Loucy (cell line): ENCODE measurements at regions not wholly inside any gene's neighbourhood (a gene's known extent, or its start where the extent isn't known, plus 50 kb on each side); places are given as distances from the start of the nearest gene placed in this dataset.

Experiments used
- H2AFZ ChIP-seq: fragments of 200-600 bp; sonication (generic); 2 replicates; pipeline ENCODE4 v1.6.0; 2016; ENCODE audit warnings: antibody characterized with exemption, mild to moderate bottlenecking, low read length, moderate library complexity
- H3F3A ChIP-seq: fragments of 200-600 bp; 2 replicates; pipeline ENCODE4 v1.6.0; 2016; ENCODE audit warnings: antibody characterized with exemption, low read depth, mild to moderate bottlenecking
- H3K27me3 ChIP-seq: fragments of 200-600 bp; sonication (generic); 2 replicates; pipeline ENCODE4 v1.6.1; 2014; ENCODE audit warnings: low read length, mild to moderate bottlenecking; ENCODE audit not compliant: insufficient read depth, poor library complexity, severe bottlenecking
- H3K36me3 ChIP-seq: fragments of 200-600 bp; sonication (generic); 2 replicates; pipeline ENCODE4 v1.6.1; 2016; ENCODE audit warnings: low read length; ENCODE audit not compliant: insufficient read depth
- H3K4me1 ChIP-seq: fragments of 200-600 bp; sonication (generic); 2 replicates; pipeline ENCODE4 v1.5.1; 2014; ENCODE audit warnings: low read length, mild to moderate bottlenecking; ENCODE audit not compliant: insufficient read depth, poor library complexity, severe bottlenecking
- H3K4me2 ChIP-seq: fragments of 200-600 bp; sonication (generic); 2 replicates; pipeline ENCODE4 v1.6.0; 2014; ENCODE audit warnings: antibody characterized with exemption, low read length, low read depth, mild to moderate bottlenecking; ENCODE audit not compliant: poor library complexity, severe bottlenecking
- H3K4me3 ChIP-seq: fragments of 200-600 bp; sonication (generic); 2 replicates; pipeline ENCODE4 v1.5.1; 2014; ENCODE audit warnings: low read length, mild to moderate bottlenecking, mixed read lengths; ENCODE audit not compliant: poor library complexity, severe bottlenecking
- H3K79me2 ChIP-seq: fragments of 200-600 bp; sonication (generic); 2 replicates; pipeline ENCODE4 v1.6.1; 2014; ENCODE audit warnings: low read length; ENCODE audit not compliant: insufficient read depth
- H3K9ac ChIP-seq: fragments of 200-600 bp; sonication (generic); 2 replicates; pipeline ENCODE4 v1.6.0; 2014; ENCODE audit warnings: mild to moderate bottlenecking, low read depth, low read length, moderate library complexity; ENCODE audit not compliant: poor library complexity, severe bottlenecking
- H3K9me2 ChIP-seq: fragments of 200-600 bp; sonication (generic); replicated peaks from 2 replicates; pipeline ENCODE4 v1.6.1; 2016; ENCODE audit warnings: low read depth, low read length, mixed read lengths
- H3K9me3 ChIP-seq: fragments of 200-600 bp; sonication (generic); 2 replicates; pipeline ENCODE4 v1.6.1; 2014; ENCODE audit warnings: mild to moderate bottlenecking, antibody characterized with exemption, low read length, low read depth; ENCODE audit not compliant: insufficient read depth
- H4K20me1 ChIP-seq: fragments of 200-600 bp; sonication (generic); 2 replicates; pipeline ENCODE4 v1.6.0; 2014; ENCODE audit warnings: antibody characterized with exemption, low read length, mild to moderate bottlenecking; ENCODE audit not compliant: insufficient read depth, poor library complexity, severe bottlenecking
- EZH2phosphoT487 ChIP-seq: fragments of 200-600 bp; IDR thresholded peaks from 2 replicates; pipeline ENCODE4 v1.6.1; 2018; ENCODE audit warnings: antibody characterized with exemption, mild to moderate bottlenecking, moderate library complexity, borderline replicate concordance
- TF ChIP-seq, protein P1 (sequence below): fragments of 200-600 bp; sonication (generic); conservative IDR thresholded peaks from 2 replicates; pipeline ENCODE4 v1.5.1; 2014; ENCODE audit warnings: mild to moderate bottlenecking, antibody characterized with exemption, low read length

DNA sequence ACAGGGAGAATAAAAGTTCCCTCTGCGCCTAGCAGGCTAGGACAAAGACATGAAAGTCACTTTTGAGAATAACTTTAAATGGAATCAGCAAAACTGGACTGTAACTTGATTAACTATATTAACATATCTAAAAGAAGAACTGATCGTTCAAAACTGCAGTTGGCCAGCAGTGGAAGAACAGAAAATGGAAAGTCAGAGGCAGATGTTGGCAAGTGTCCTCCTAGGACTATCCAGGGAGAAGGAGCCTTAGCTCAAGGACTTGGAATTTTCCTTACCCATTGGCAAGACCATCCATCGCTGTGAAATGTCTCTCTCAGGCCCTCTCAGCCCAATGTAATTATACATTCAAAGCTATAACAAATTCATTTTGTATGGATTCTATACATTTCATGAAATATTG lies 419.7 kb downstream of the ATP23 start:
- TF ChIP-seq, protein P1, sequence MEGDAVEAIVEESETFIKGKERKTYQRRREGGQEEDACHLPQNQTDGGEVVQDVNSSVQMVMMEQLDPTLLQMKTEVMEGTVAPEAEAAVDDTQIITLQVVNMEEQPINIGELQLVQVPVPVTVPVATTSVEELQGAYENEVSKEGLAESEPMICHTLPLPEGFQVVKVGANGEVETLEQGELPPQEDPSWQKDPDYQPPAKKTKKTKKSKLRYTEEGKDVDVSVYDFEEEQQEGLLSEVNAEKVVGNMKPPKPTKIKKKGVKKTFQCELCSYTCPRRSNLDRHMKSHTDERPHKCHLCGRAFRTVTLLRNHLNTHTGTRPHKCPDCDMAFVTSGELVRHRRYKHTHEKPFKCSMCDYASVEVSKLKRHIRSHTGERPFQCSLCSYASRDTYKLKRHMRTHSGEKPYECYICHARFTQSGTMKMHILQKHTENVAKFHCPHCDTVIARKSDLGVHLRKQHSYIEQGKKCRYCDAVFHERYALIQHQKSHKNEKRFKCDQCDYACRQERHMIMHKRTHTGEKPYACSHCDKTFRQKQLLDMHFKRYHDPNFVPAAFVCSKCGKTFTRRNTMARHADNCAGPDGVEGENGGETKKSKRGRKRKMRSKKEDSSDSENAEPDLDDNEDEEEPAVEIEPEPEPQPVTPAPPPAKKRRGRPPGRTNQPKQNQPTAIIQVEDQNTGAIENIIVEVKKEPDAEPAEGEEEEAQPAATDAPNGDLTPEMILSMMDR: no peak
- no peak for TF ChIP-seq EZH2phosphoT487
- H3K4me2 ChIP-seq: no peak overlapping the region
- H3K9me2 ChIP-seq: no peaks in the 10 kb centered on the region
- no peaks in the 10 kb centered on the region for H3K79me2 ChIP-seq
- no peaks in the 10 kb centered on the region for H3K36me3 ChIP-seq
- H3K27me3 ChIP-seq: no peaks in the 10 kb centered on the region
- H3K4me1 ChIP-seq: peaks cover 2% of the 10 kb centered on the region
- H3K9ac ChIP-seq: no peak overlapping the region
- H2AFZ ChIP-seq: no peak overlapping the region
- no peaks in the 10 kb centered on the region for H4K20me1 ChIP-seq
- H3K4me3 ChIP-seq: no peak overlapping the region
- no peaks in the 10 kb centered on the region for H3K9me3 ChIP-seq
- H3F3A ChIP-seq: no peaks in the 10 kb centered on the region

DNA sequence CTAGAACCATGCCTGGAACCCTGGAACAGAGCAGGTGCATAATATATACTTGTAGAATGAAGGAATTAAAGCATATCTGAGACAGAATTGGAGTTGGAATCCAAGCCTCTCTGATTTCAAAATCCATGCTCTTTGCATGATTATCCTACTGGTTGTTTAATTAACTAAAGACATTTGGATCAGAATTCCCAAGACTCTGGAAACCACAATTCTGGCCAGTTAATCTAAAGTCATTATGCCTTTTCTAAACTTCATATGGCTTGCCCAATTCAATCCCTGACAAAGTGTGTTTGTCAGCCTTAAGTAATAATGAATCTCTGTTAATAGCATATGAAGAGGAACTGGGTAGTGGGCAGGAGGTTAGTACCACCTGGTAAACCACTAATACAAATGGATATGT lies 422.6 kb downstream of the ATP23 start:
- H3K79me2 ChIP-seq: no peaks in the 10 kb centered on the region
- H3K9me2 ChIP-seq: no peaks in the 10 kb centered on the region
- H3K4me1 ChIP-seq: no peaks in the 10 kb centered on the region
- no peaks in the 10 kb centered on the region for H3K9me3 ChIP-seq
- H2AFZ ChIP-seq: no peak overlapping the region
- H3K27me3 ChIP-seq: no peaks in the 10 kb centered on the region
- no peaks in the 10 kb centered on the region for H3F3A ChIP-seq
- no peaks in the 10 kb centered on the region for H4K20me1 ChIP-seq
- H3K36me3 ChIP-seq: no peaks in the 10 kb centered on the region
- H3K4me2 ChIP-seq: no peak overlapping the region
- TF ChIP-seq, protein P1: no peak
- TF ChIP-seq EZH2phosphoT487: no peak
- H3K9ac ChIP-seq: no peak overlapping the region
- H3K4me3 ChIP-seq: no peak overlapping the region

DNA sequence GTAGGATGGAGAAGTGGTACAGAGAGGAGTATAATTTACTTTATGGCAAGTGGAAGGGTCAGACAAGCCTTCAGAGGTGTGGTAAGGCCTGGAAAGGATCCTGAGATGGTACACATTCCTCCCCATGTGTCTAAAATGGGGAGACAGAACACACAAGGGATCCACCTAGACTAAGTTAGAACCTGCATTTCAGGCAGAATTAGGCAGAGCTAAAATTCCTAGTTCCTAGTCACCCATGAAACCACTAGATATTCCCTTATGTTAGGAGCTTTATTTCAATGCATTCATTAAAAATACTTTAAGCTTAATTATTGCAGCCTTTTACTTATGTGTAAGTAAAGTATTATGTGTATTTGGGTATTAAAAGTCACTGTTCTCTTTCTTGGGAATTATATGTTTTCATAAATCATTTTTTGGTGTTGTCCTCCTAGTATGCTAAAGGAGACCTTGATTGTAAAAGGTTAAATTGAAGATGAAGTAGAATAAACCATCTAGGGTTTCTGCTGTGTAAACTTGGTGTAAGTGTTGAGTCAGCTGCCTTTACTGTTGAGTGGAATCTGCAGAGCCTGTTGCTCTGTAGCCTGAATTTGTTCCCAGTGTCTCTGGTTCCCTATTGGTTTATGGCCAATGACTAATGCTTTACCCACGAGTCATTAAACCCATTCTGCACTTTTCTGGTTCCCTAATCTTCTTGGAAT lies 423.2 kb downstream of the ATP23 start:
- Histone ChIP-seq H3K27me3 (no peaks in the 10 kb centered on the region), H3K79me2 (no peaks in the 10 kb centered on the region), H4K20me1 (no peaks in the 10 kb centered on the region), H3F3A (no peaks in the 10 kb centered on the region), H3K36me3 (no peaks in the 10 kb centered on the region), H3K9me2 (no peaks in the 10 kb centered on the region), H3K4me3 (no peak overlapping the region), H3K4me1 (no peaks in the 10 kb centered on the region), H3K4me2 (no peak overlapping the region), H3K9ac (no peak overlapping the region), H2AFZ (no peak overlapping the region), H3K9me3 (no peaks in the 10 kb centered on the region)
- TF ChIP-seq, protein P1: no peak
- TF ChIP-seq EZH2phosphoT487: no peak
